NCI-H1092 treated with DMSO at 0.1 percent for 48 hours (cell line): ENCODE measurements at regions not wholly inside any gene's neighbourhood (a gene's known extent, or its start where the extent isn't known, plus 50 kb on each side); places are given as distances from the start of the nearest gene placed in this dataset.

Experiments used
- DNase-seq: peaks from one replicate; lab custom pipeline; 2025; lab: John Stamatoyannopoulos, UW

GRCh38 chr6:95780037-95780436 is 202.7 kb downstream of the MANEA start:
- DNase-seq: no peak

DNA sequence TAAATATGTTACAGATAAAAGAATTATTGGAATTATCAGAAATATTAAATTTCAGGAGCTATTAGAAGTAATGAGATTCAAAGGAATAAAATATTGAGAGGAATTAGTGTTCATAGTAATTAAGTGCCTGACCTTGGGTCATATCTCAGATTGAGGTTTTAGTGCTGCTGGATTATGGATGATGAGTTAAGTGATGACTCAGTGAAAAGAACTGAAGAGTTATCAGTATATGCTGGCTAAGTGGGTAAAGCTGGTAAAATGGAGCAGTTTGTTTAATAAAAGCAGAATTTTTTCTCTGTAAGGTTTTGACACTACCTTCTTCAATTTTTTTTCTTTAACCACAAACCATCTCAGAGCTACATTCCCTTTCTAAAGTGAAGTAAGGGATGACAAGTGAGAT is 206.7 kb downstream of the MANEA start:
- DNase-seq: no peak

DNA sequence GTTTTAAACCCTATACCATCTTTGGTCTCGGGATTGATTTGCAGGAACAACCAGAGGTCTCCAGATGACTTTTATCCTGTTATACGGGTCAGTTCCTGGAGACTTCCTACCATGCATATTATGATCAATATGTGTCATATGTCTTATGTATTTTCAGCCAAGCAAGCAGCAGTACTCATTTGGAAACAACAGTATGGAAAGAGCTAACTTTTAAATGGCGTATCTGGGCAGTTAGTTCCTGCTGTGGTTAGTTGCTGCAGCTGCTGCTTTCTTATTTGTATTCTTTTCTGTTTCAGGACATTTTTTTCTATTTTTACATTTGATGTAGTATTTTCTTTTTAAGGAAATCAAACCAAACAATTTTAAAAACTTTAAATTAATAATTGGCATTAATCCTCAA is 207.5 kb downstream of the MANEA start:
- DNase-seq: no peak

DNA sequence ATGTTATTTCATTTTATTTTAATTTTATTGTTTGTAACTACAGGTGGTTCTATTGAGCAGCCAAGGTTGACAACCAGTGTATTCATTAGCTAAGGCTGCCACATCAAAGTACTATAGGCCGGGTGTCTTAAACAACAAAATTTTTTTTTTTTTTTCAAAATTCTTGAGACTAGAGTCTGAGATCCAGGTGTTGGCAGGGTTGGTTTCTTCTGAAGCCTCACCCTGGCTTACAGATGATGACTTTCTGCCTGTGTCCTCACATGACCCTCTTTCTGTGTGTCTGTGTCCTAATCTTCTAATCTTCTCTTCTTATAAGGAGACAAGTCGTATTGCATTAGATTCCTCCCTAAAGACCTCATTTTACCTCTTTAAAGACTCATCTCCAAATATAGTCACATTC is 208.4 kb downstream of the MANEA start:
- no peak for DNase-seq

GRCh38 chr6:95786802-95787201 is 209.5 kb downstream of the MANEA start:
- DNase-seq: no peak

- DNase-seq: no peak
Measured at GRCh38 chr6:95790787-95791186, 213.5 kb downstream of the MANEA start.

DNA sequence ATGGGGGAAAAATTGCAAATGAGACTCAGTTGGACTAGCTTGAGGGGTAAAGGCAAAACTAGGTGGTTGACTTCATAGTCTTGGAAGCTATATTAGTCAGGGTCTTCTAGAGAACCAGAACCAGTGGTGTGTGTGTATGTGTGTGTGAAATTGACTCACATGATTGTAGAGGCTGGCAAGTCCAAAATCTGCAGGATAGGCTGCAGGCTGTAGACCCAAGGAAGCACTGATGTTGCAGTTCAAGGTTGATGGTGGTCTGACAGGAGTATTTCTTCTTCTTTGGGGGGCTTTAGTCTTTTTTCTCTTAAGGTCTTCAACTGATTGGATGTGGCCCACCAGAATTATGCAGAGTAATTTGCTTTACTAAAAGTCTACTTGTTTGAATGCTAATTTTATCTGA is 217.4 kb downstream of the MANEA start:
- no peak for DNase-seq

- no peak for DNase-seq
Measured at GRCh38 chr6:95795927-95796326, 218.6 kb downstream of the MANEA start.

DNA sequence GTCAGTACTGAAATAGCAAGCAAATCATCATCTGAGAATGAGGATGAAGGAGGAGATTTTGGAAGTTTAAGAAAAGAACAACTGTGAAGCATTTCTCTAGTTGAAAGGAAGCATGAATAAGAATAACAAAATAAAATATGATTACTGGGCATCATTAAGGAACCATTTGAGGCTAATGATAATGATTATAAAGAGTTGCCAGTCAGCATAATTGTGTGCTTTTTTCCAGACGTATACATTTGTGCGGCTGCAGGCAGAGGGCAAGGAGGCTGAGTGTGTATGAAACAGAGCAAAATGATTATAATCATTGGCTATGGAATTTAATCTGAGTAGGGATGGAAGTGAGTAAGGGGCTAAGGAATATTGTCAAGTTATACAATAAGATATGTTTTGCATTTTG is 218.7 kb upstream of the FUT9 start:
- DNase-seq: no peak

GRCh38 chr6:95802978-95803377 is 212.8 kb upstream of the FUT9 start:
- no peak for DNase-seq

DNA sequence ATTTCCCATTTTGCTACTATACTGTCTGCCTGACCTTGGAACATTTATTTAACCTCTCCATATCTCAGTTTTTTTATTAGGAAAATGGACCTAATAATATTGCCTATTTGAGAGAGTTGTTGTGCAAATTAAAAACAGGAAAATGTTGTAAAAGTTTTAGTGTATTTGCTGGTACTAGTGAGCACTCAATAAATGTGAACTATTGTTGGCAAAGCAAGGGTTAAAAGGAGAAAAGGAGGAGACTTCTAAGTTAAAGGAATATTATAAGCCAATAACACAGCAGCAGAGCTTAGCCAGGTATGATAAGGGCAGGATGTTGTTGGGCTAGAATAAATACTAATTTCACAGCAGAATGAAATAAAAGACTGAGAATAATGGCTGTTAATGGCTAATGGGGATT is 211.9 kb upstream of the FUT9 start:
- no peak for DNase-seq

GRCh38 chr6:95804847-95805541 is 210.8 kb upstream of the FUT9 start:
- no peak for DNase-seq

DNA sequence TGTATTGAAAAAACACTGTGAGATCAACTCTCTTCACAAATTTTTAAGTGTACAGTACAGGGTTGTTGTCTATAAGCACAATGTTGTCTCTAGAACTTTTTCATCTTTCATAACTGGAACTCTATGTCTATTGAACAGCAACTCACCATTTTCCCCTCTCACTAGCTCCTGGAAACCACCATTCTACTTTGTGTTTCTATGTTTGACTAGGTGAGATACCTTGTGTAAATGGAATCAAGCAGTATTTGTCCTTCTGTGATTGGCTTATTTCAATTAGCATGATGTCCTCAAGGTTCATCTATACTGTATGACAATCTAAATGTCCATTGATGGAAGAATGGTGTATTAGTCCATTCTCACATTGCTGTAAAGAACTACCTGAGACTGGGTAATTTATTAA is 210.1 kb upstream of the FUT9 start:
- no peak for DNase-seq

- no peak for DNase-seq
Measured at GRCh38 chr6:95815389-95816056, 200.3 kb upstream of the FUT9 start.

GRCh38 chr6:95819461-95819860 is 196.3 kb upstream of the FUT9 start:
- DNase-seq: no peak

DNA sequence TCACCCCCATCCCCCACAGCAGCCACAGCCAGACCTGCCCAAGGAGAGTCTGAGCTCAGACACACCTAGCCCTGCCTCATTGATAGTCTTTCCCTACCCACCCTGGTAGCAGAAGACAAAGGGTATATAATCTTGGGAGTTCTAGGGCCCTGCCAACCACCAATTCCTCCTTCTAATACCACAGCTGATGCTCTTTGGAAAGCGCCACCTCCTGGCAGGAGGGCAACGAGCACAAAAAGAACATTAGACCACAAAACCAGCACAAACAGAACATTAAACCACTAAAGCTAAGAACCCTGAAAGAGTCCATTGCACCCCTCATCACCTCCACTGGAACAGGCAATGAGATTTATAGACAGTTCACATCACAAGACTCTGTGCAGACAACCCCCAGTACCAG is 195.8 kb upstream of the FUT9 start:
- DNase-seq: no peak

DNA sequence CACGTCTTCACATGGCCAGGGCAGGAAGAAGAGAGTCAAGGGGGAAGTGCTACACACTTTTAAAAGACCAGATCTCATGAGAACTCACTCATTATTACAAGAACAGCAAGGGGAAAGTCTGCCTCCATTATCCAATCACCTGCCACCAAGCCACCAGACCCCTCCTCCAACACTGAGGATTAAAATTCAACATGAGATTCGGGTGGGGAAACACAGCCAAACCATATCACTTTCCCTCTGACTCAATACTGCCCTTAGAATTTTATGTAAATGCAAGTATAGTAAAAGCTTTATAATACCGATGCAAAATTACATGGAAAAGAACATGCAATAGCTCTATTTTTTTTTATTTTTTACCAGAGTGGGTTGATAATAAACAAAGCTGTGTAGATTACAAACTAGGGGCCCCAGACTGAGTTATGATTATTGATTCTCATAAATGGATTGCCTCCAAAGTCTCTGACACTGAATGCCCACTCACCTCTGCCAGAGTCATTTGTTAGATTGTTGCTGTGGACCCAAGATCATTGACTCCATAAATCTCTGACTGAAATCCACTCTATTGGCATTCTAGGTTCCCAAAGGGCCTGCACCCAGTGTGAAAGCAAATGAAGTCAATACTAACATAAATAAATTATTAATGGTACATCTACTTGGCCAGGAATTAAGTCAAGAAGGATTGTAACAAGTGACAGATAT is 184.8 kb upstream of the FUT9 start:
- DNase-seq: no peak

- DNase-seq: no peak
Measured at GRCh38 chr6:95837890-95838289, 177.9 kb upstream of the FUT9 start.

GRCh38 chr6:95841560-95841959 is 174.2 kb upstream of the FUT9 start:
- DNase-seq: no peak

GRCh38 chr6:95846652-95847051 is 169.1 kb upstream of the FUT9 start:
- DNase-seq: no peak

GRCh38 chr6:95847061-95847460 is 168.7 kb upstream of the FUT9 start:
- no peak for DNase-seq

DNA sequence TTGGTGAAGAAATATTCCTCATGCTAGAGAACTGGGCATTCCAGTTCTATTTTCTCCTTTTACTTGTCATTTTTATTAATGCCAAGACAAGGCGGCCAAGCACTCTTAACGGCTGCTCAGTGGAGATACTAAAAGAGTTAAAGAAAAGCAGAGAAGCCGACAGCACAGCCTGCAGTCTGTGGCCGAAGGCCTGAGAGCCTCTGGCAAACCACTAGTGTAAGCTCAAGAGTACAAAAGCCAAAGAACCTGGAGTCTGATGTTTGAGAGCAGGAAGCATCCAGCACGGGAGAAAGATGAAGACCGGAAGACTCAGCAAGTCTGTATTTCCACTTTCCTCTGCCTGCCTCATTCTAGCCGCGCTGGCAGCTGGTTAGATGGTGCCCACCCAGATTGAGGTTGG is 167.1 kb upstream of the FUT9 start:
- no peak for DNase-seq

- DNase-seq: no peak
Measured at GRCh38 chr6:95856876-95857364, 158.9 kb upstream of the FUT9 start.
